K562 (cell line): ENCODE measurements at regions not wholly inside any gene's neighbourhood (a gene's known extent, or its start where the extent isn't known, plus 50 kb on each side); places are given as distances from the start of the nearest gene placed in this dataset.

Source experiments
- ATAC-seq: fragments of 200-7000 bp; cut with Tn5 transposase; 3 replicates; pipeline ENCODE4 v1.9.1; 2020; ENCODE audit warnings: moderate library complexity
- BruUV-seq: library from RNA; stranded (reverse); fragments of 400-500 nt; replicated peaks from 2 replicates; lab custom pipeline; 2021; lab: Mats Ljungman, UMichigan
- CTCF ChIA-PET: fragments of 300-600 bp; formaldehyde crosslinking; extraction: SDS; loops from one replicate; lab custom pipeline; 2021; ENCODE audit warnings: low intra/inter-chr PET ratio; lab: Yijun Ruan, JAX
- POLR2A ChIA-PET: fragments of 300-600, 350-650 bp; sonication (Branson Sonifier 250); formaldehyde crosslinking; extraction: SDS; loops from one replicate; lab custom pipeline; 2021; ENCODE audit warnings: antibody characterized with exemption, inconsistent platforms; lab: Yijun Ruan, JAX
- DNase-seq, 4 experiments: peaks; one replicate each; pipeline versions ENCODE4 v3.0.0 to v3.0.0-alpha.2; 2011 to 2018; ENCODE audit warnings: low spot score in 3 of 4, mixed read lengths in 3 of 4; ENCODE audit errors: extremely low read depth in 1 of 4
- FAIRE-seq: peaks from 2 replicates; lab custom pipeline; 2011; peaks lifted over from hg19 to GRCh38; lab: Jason Lieb, UNC
- H2AFZ ChIP-seq: 2 replicates; pipeline ENCODE4 v1.6.0; 2011; ENCODE audit warnings: low read depth, low read length, control low read depth, inconsistent platforms
- H3K27ac ChIP-seq: fragments of 200-600 bp; 3 replicates; pipeline ENCODE4 v1.8.0; 2011; ENCODE audit warnings: low read depth, mild to moderate bottlenecking, control low read depth, inconsistent platforms, low read length, moderate library complexity, mixed read lengths; ENCODE audit errors: extremely low read depth
- H3K27me3 ChIP-seq, 2 experiments: fragments of 300-600 bp in 1 of 2; 2 replicates in 1 of 2; 3 replicates in 1 of 2; pipeline versions ENCODE4 v1.6.0 to v1.8.0; 2011; ENCODE audit warnings: inconsistent platforms in 2 of 2, low read length in 2 of 2, mild to moderate bottlenecking in 1 of 2, mixed read lengths in 1 of 2, moderate library complexity in 1 of 2; ENCODE audit not compliant: control insufficient read depth in 2 of 2, insufficient read depth in 2 of 2
- H3K36me3 ChIP-seq: fragments of 300-600 bp; 3 replicates; pipeline ENCODE4 v1.8.0; 2011; ENCODE audit warnings: mild to moderate bottlenecking, low read length, inconsistent platforms; ENCODE audit not compliant: control insufficient read depth, insufficient read depth
- H3K4me1 ChIP-seq, 2 experiments: fragments of 200-600 bp in 1 of 2; replicated peaks in 1 of 2; 2 replicates in 1 of 2; 3 replicates in 1 of 2; pipeline versions ENCODE4 v1.5.1 to v1.8.0; 2011; ENCODE audit warnings: inconsistent platforms in 2 of 2, low read length in 2 of 2, mild to moderate bottlenecking in 1 of 2, mixed read lengths in 1 of 2, moderate library complexity in 1 of 2; ENCODE audit not compliant: control insufficient read depth in 2 of 2, insufficient read depth in 2 of 2
- H3K4me2 ChIP-seq: 2 replicates; pipeline ENCODE4 v1.6.1; 2011; ENCODE audit warnings: low read length, control low read depth, inconsistent platforms, mixed read lengths; ENCODE audit not compliant: insufficient read depth
- H3K4me3 ChIP-seq: fragments of 200-600 bp; sonication (generic), shearing (Covaris generic); 2 replicates; pipeline ENCODE4 v1.5.1; 2016; ENCODE audit warnings: control low read depth, inconsistent platforms
- H3K79me2 ChIP-seq: fragments of 200-600 bp; 3 replicates; pipeline ENCODE4 v1.8.0; 2011; ENCODE audit warnings: low read length, inconsistent platforms; ENCODE audit not compliant: control insufficient read depth, insufficient read depth
- H3K9ac ChIP-seq, 2 experiments: 2 replicates each; pipeline versions ENCODE4 v1.6.0 to v1.6.1; 2011; ENCODE audit warnings: low read depth in 2 of 2, low read length in 2 of 2, control low read depth in 1 of 2, inconsistent platforms in 1 of 2, mild to moderate bottlenecking in 1 of 2, mixed read lengths in 1 of 2; ENCODE audit not compliant: insufficient read depth in 1 of 2
- H3K9me1 ChIP-seq: one replicate; pipeline ENCODE4 v1.6.0; 2011; ENCODE audit warnings: inconsistent platforms, mild to moderate bottlenecking, low read length, moderate library complexity; ENCODE audit not compliant: control insufficient read depth, insufficient read depth
- H3K9me3 ChIP-seq: replicated peaks from 2 replicates; pipeline ENCODE4 v1.5.1; 2011; ENCODE audit warnings: low read depth, low read length, inconsistent platforms; ENCODE audit not compliant: control insufficient read depth, insufficient read depth
- H4K20me1 ChIP-seq: replicated peaks from 2 replicates; pipeline ENCODE4 v1.6.1; 2011; ENCODE audit warnings: low read length, inconsistent platforms, mixed read lengths; ENCODE audit not compliant: control insufficient read depth, insufficient read depth
- CCAR2 ChIP-seq: fragments of 200-400 bp; formaldehyde crosslinking; IDR thresholded peaks from 2 replicates; pipeline ENCODE4 v1.6.1; 2017; ENCODE audit warnings: mild to moderate bottlenecking, low read depth, low read length
- E2F5 ChIP-seq: sonication (generic); formaldehyde crosslinking; IDR thresholded peaks from 2 replicates; pipeline ENCODE4 v1.8.0; 2022; ENCODE audit warnings: mild to moderate bottlenecking, missing genetic modification reagents
- ELF1 ChIP-seq: fragments of 200-800 bp; sonication (Bioruptor generic); IDR thresholded peaks from 2 replicates; pipeline ENCODE4 v1.6.1; 2016; ENCODE audit warnings: missing genetic modification characterization, missing compliant biosample characterization
- GABPB1 ChIP-seq: sonication (generic); formaldehyde crosslinking; IDR thresholded peaks from 2 replicates; pipeline ENCODE4 v1.8.0; 2022; ENCODE audit warnings: mild to moderate bottlenecking, missing genetic modification reagents
- HNRNPH1 ChIP-seq: fragments of 200-400 bp; formaldehyde crosslinking; optimal IDR thresholded peaks from 2 replicates; pipeline ENCODE3; 2017; ENCODE audit warnings: low read depth, mild to moderate bottlenecking, low read length, moderate library complexity
- L3MBTL2 ChIP-seq: fragments of 450-650 bp; IDR thresholded peaks from 2 replicates; pipeline ENCODE4 v1.6.1; 2016; ENCODE audit warnings: mild to moderate bottlenecking, moderate library complexity
- MYNN ChIP-seq, 2 experiments: sonication (generic); formaldehyde crosslinking in 1 of 2; IDR thresholded peaks; 2 replicates each; pipeline versions ENCODE4 v1.5.0 to v1.6.1; 2016 to 2020; ENCODE audit warnings: antibody characterized with exemption in 1 of 2, missing genetic modification reagents in 1 of 2
- NR1H2 ChIP-seq: sonication (generic); formaldehyde crosslinking; IDR thresholded peaks from 2 replicates; pipeline ENCODE4 v1.4.0; 2020; ENCODE audit warnings: mild to moderate bottlenecking, missing genetic modification reagents
- RFX1 ChIP-seq: fragments of 450-650 bp; IDR thresholded peaks from 2 replicates; pipeline ENCODE4 v1.6.1; 2016; ENCODE audit warnings: mild to moderate bottlenecking, moderate library complexity
- STAT5B ChIP-seq: fragments of 250-450 bp; sonication (Bioruptor Pico); IDR thresholded peaks from 2 replicates; pipeline ENCODE4 v1.8.0; 2021; ENCODE audit warnings: mild to moderate bottlenecking, inconsistent platforms
- ZBTB49 ChIP-seq: sonication (generic); formaldehyde crosslinking; IDR thresholded peaks from 2 replicates; pipeline ENCODE4 v1.8.0; 2022; ENCODE audit warnings: missing genetic modification reagents, mild to moderate bottlenecking, borderline replicate concordance
- WGBS: fragments of 100-300 bp; shearing (Covaris generic); methylation state at CpG from one replicate; pipeline ENCODE4 v1.1.6; 2016; ENCODE audit warnings: low coverage, mixed read lengths; ENCODE audit not compliant: insufficient coverage; ENCODE audit errors: missing lambda C conversion rate; 5-methylcytosine and 5-hydroxymethylcytosine counted together
- in situ Hi-C: fragments of 300-500 bp; cut with MboI; formaldehyde crosslinking; loops from 4 replicates; pipeline ENCODE4 v1.15.0; 2018; ENCODE audit warnings: inconsistent platforms, mixed read lengths
- intact Hi-C: fragments of 100-400 bp; cut with micrococcal nuclease; formaldehyde crosslinking; loops from 2 replicates; pipeline ENCODE4 v1.14.2; 2022
- TF ChIP-seq, protein P1 (sequence below): fragments of 250-450 bp; sonication (Bioruptor Pico); IDR thresholded peaks from 2 replicates; pipeline ENCODE4 v1.4.0; 2020; ENCODE audit warnings: mild to moderate bottlenecking, moderate library complexity

DNA sequence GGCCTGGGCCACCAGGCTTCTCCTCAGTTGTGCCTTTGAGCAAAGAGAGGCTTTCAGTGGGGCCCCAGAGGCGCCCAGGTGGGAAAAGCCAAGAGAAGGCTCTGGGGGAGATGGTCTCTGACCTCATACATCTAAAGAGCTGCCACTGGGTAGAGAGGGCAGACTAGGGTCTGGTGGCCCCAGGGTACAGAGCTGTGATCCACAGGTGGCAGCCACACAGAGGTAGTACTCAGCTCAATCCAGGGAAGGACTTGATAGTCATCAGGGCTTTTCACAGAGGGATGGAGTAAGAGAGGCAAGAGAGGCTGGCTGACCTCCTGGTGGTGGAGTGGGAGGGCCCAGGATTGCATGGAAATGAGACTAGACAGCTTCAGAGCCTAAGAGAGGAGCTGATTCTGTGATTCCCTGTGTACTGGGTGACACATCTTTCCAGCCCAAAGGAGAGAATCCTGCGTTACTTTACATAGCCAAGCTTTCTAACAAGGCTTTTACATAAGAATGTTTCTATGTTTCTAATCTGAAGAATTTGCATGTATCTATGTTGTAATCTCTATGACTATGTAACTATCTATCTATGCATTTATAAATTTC lies 53.2 kb upstream of the PJA1 start:
- DNase-seq (no peak), ATAC-seq (no peak), FAIRE-seq (no peak)
- H3K9me3 ChIP-seq = no peaks in the 10 kb centered on the region
- H3K27ac ChIP-seq = no peak overlapping the region
- no peaks in the 10 kb centered on the region for H3K79me2 ChIP-seq
- H3K4me1 ChIP-seq = no peaks in the 10 kb centered on the region
- no TSS peak for BruUV-seq
- H3K4me2 ChIP-seq = no peak overlapping the region
- H3K9ac ChIP-seq = no peak overlapping the region
- H3K27me3 ChIP-seq = peaks cover 0 to 7% of the 10 kb centered on the region in 2 experiments; a peak in 1 of 5 replicates
- WGBS = 0% methylated on average over 2 of the region's 2 CpGs
- no peak overlapping the region for H3K4me3 ChIP-seq
- no peaks in the 10 kb centered on the region for H3K36me3 ChIP-seq
- CTCF ChIA-PET = interaction anchor here (0.5 to 0.6 kb wide), 2 partner anchors 237 to 364 kb away, joined by 3 read pairs; no protein-coding TSS in a partner anchor
- H4K20me1 ChIP-seq = no peaks in the 10 kb centered on the region
- H2AFZ ChIP-seq = no peak overlapping the region
- in situ Hi-C loops (loop anchor here (10.0 kb wide), 2 partner anchors 134 to 394 kb away; partner anchors contain the start of gene EFNB1), intact Hi-C loops (no loop called here)
- POLR2A ChIA-PET = interaction anchor here (0.6 kb wide), 1 partner anchor 580 kb away, joined by 3 read pairs; no protein-coding TSS in a partner anchor
- no peaks in the 10 kb centered on the region for H3K9me1 ChIP-seq
- TF ChIP-seq CCAR2 (no peak), ZBTB49 (CRISPR knock-in tag) (no peak), E2F5 (no peak), RFX1 (no peak), ELF1 (no peak), NR1H2 (CRISPR knock-in tag) (no peak), STAT5B (no peak), L3MBTL2 (no peak), MYNN (IDR thresholded peaks at IDR 0.05) (no peak), MYNN (CRISPR knock-in tag; IDR thresholded peaks at IDR 0.05) (no peak), GABPB1 (no peak), HNRNPH1 (no peak)
- TF ChIP-seq, protein P1, sequence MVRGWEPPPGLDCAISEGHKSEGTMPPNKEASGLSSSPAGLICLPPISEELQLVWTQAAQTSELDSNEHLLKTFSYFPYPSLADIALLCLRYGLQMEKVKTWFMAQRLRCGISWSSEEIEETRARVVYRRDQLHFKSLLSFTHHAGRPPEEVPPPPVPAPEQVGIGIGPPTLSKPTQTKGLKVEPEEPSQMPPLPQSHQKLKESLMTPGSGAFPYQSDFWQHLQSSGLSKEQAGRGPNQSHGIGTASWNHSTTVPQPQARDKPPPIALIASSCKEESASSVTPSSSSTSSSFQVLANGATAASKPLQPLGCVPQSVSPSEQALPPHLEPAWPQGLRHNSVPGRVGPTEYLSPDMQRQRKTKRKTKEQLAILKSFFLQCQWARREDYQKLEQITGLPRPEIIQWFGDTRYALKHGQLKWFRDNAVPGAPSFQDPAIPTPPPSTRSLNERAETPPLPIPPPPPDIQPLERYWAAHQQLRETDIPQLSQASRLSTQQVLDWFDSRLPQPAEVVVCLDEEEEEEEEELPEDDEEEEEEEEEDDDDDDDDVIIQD (CRISPR knock-in tag) = no peak
